Upper lobe of left lung (tissue), 4 donors: ENCODE measurements at regions not wholly inside any gene's neighbourhood (a gene's known extent, or its start where the extent isn't known, plus 50 kb on each side); places are given as distances from the start of the nearest gene placed in this dataset.

Experiments
- EP300 ChIP-seq, 4 donors: sonication (generic); formaldehyde crosslinking; IDR thresholded peaks; one replicate each; pipeline ENCODE4 v1.5.1; 2017; ENCODE audit warnings: antibody characterized with exemption in 4 of 4, control low read depth in 2 of 4
- POLR2A ChIP-seq, 4 donors: fragments of 450-650 bp; IDR thresholded peaks; one replicate each; pipeline ENCODE4 v1.5.1; 2016 to 2017; ENCODE audit warnings: antibody characterized with exemption in 4 of 4, mild to moderate bottlenecking in 2 of 4
- POLR2AphosphoS5 ChIP-seq, 2 donors: sonication (generic); formaldehyde crosslinking; IDR thresholded peaks; one replicate each; pipeline ENCODE4 v1.5.1; 2017; ENCODE audit warnings: antibody characterized with exemption in 2 of 2
- TF ChIP-seq, protein P1 (sequence below), 6 experiments: fragments of 450-650 bp in 4 of 6; fragments of 200-600 bp in 2 of 6; sonication (generic) in 2 of 6; IDR thresholded peaks; one replicate each; pipeline ENCODE4 v1.5.1; 2016 to 2019; ENCODE audit warnings: antibody characterized with exemption in 6 of 6

DNA sequence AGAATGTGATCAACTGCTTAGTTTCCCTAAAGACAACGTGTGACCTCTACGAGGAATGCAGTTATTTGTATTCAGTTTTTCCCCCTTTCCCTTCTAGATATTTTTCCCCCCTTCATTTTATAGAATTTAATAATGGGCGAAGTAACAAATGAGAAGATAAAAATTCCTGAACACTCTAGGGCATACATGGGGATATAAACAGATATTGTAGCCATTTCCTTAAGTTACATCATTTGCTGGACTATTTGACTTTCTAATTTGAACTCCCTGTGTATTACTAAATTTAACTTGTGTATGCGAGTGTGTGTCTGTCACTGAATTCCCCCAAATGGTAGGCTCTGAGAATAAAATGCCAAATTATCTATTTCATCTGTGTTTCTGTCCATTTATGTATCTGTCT is 99.0 kb upstream of the ZFP64 start:
- no peak for TF ChIP-seq POLR2AphosphoS5 (IDR thresholded peaks at IDR 0.05)
- TF ChIP-seq, protein P1, sequence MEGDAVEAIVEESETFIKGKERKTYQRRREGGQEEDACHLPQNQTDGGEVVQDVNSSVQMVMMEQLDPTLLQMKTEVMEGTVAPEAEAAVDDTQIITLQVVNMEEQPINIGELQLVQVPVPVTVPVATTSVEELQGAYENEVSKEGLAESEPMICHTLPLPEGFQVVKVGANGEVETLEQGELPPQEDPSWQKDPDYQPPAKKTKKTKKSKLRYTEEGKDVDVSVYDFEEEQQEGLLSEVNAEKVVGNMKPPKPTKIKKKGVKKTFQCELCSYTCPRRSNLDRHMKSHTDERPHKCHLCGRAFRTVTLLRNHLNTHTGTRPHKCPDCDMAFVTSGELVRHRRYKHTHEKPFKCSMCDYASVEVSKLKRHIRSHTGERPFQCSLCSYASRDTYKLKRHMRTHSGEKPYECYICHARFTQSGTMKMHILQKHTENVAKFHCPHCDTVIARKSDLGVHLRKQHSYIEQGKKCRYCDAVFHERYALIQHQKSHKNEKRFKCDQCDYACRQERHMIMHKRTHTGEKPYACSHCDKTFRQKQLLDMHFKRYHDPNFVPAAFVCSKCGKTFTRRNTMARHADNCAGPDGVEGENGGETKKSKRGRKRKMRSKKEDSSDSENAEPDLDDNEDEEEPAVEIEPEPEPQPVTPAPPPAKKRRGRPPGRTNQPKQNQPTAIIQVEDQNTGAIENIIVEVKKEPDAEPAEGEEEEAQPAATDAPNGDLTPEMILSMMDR (IDR thresholded peaks at IDR 0.05), result no peak
- no peak for TF ChIP-seq POLR2A (IDR thresholded peaks at IDR 0.05)
- no peak for TF ChIP-seq EP300 (IDR thresholded peaks at IDR 0.05)
